DOHH2 (cell line): ENCODE measurements at regions not wholly inside any gene's neighbourhood (a gene's known extent, or its start where the extent isn't known, plus 50 kb on each side); places are given as distances from the start of the nearest gene placed in this dataset.

Source experiments
- CTCF ChIP-seq: fragments of 200-600 bp; sonication (generic); IDR thresholded peaks from one replicate; pipeline ENCODE4 v1.5.1; 2014; ENCODE audit warnings: antibody characterized with exemption, mild to moderate bottlenecking, low read depth, low read length; ENCODE audit not compliant: poor library complexity, severe bottlenecking
- EZH2phosphoT487 ChIP-seq: fragments of 200-600 bp; sonication (generic); IDR thresholded peaks from 2 replicates; pipeline ENCODE4 v1.6.1; 2017; ENCODE audit warnings: borderline replicate concordance, mild to moderate bottlenecking, antibody characterized with exemption, low read length, moderate library complexity, mixed read lengths

DNA sequence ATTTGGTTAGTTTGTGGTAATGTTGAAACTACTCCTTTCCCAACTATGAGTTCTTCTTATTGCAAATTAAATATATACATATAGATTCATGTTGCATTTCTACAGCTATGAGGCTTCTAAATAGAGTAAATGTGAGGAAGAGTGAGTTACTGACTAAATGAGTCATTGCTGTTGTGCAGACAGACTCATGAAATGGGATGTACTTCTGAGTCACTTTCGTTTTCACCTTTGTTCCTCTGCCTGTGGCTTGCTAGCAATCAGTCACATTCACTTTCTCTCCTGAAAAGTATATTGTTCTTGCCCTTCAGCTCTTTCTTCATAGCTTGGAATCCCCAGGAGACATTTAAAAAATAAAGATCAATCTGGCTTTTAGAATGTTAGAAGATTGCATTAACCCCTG lies 295.5 kb upstream of the SMC2 start:
- no peak for TF ChIP-seq CTCF
- TF ChIP-seq EZH2phosphoT487 = no peak
